Muscle layer of duodenum (tissue), 2 donors: ENCODE measurements at regions not wholly inside any gene's neighbourhood (a gene's known extent, or its start where the extent isn't known, plus 50 kb on each side); places are given as distances from the start of the nearest gene placed in this dataset.
A peak's percentile ranks its signal among the peaks of the same experiment; 100 is the strongest.

Experiments
- H3K27ac ChIP-seq: one replicate; pipeline ENCODE4 v1.7.0; 2013; ENCODE audit warnings: mild to moderate bottlenecking, low read length
- H3K27me3 ChIP-seq: one replicate; pipeline ENCODE4 v1.7.0; 2013; ENCODE audit warnings: low read depth, mild to moderate bottlenecking, control low read depth, low read length
- H3K36me3 ChIP-seq, 2 donors: one replicate each; pipeline ENCODE4 v1.7.0; 2013; ENCODE audit warnings: low read length in 2 of 2, control low read depth in 1 of 2, mild to moderate bottlenecking in 1 of 2; ENCODE audit not compliant: insufficient read depth in 2 of 2, control insufficient read depth in 1 of 2
- H3K4me1 ChIP-seq, 2 donors: one replicate each; pipeline ENCODE4 v1.7.0; 2013; ENCODE audit warnings: low read length in 2 of 2, mild to moderate bottlenecking in 2 of 2, control low read depth in 1 of 2, moderate library complexity in 1 of 2; ENCODE audit not compliant: insufficient read depth in 2 of 2, control insufficient read depth in 1 of 2
- H3K4me3 ChIP-seq, 2 donors: one replicate each; pipeline ENCODE4 v1.7.0; 2013; ENCODE audit warnings: low read length in 2 of 2, low read depth in 1 of 2, mild to moderate bottlenecking in 1 of 2
- H3K9me3 ChIP-seq, 2 donors: one replicate each; pipeline ENCODE4 v1.7.0; 2013; ENCODE audit warnings: low read length in 2 of 2, control low read depth in 1 of 2, mild to moderate bottlenecking in 1 of 2; ENCODE audit not compliant: control insufficient read depth in 1 of 2
- donor health status: healthy.

DNA sequence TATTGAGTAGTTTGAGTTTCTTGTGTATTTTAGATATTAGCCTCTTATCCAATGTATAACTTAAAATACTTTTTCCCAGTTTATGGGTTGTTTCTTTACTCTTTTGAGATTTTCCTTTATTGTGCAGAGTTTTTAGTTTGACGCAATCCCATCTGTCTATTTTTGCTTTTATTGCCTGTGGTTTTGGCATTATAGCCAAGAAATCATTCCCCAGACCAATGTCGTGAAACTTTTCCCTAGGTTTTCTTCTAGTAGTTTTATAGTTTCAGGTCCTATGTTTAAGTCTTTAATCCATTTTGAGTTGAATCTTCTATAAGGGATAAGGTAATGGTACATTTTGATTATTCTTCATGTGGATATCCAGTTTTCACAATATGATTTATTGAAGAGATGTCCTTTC lies 87.6 kb downstream of the LEPR start:
- Histone ChIP-seq H3K27me3 (no peaks in the 10 kb centered on the region), H3K9me3 (no peaks in the 10 kb centered on the region), H3K36me3 (no peaks in the 10 kb centered on the region), H3K4me3 (no peak overlapping the region), H3K4me1 (no peaks in the 10 kb centered on the region), H3K27ac (no peak overlapping the region)

DNA sequence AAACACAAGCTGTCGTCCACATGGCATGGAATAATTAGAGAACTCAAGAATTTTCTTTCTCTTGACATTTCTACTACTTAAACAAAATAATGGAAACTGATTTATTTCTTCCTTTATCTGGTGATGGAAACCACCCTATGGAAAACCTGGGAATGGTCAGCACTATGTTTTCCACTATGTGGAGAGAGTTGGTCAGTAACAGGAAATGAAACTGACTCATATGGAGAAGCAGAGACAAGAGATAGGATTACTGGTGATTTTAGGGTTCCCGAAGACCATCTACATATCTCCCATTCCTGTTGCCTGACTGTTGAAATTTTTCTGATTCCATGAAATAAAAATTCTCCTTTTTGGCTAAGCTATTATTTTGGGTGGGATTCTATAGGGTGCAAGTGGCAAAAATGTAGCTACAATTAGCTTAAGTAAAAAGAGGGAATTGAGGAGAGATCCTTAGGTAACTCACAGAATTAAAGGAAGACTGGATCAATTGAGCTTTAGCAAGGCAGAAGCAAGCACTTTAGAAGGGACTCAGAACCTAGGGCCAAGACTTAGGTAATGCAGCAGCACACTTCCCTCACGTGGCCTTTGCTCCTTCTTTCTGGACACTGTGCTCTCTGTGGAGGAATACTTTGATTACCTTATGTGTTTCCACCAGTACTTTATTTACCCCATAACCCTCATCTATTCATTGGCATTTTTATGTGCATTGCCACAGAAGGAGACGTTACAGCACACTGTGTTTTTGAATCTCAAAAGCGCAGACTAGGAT lies 89.6 kb downstream of the LEPR start:
- H3K27ac ChIP-seq = no peak overlapping the region

DNA sequence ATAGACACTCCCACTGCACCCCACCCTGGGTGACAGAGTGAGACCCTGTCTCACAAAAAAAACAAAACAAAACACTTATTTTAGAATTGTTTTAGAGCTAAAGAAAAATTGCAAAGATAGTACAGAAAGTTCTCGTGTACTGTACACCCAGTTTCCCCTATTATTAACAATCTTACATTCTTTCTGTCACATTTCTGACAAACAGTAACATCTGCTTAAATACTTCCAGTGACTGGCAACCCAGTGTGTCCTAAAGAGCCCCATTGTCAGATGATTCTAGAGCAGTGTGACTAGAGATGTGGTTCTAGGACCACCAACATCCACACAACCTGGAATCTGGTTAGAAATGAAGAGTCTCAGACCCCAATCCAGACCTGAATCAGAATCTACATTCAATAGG lies 90.5 kb downstream of the LEPR start:
- H3K36me3 ChIP-seq = no peaks in the 10 kb centered on the region
- H3K27ac ChIP-seq = no peak overlapping the region
- no peaks in the 10 kb centered on the region for H3K4me1 ChIP-seq

More for the DNA sequence above, 89.6 kb downstream of the LEPR start:
- Histone ChIP-seq H3K36me3 (no peaks in the 10 kb centered on the region), H3K4me3 (no peak overlapping the region), H3K4me1 (no peaks in the 10 kb centered on the region), H3K9me3 (no peaks in the 10 kb centered on the region), H3K27me3 (no peaks in the 10 kb centered on the region)

DNA sequence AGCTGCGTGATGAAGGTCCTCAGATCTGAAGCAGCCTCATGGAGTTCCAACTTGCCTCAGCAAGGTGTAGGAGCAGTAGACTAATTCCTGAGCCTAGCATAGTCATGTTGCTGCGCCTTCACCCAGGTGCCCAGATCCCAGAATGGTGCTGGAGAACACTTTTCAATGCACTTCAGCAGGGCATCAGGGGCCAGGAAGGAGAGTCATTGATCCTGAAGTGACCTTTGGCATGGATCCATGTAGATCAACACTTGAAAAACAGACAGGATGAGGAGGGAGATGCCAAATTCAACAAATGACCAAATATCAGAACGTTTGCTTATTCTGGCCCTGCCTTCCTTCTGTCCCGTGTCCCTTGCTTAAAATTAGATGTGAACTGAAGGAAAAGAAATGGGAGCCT lies 91.9 kb downstream of the LEPR start:
- H3K27me3 ChIP-seq = no peaks in the 10 kb centered on the region
- H3K9me3 ChIP-seq = no peaks in the 10 kb centered on the region
- no peaks in the 10 kb centered on the region for H3K4me1 ChIP-seq
- H3K36me3 ChIP-seq = no peaks in the 10 kb centered on the region
- H3K27ac ChIP-seq = no peak overlapping the region
- H3K4me3 ChIP-seq = no peak overlapping the region

More for the DNA sequence above, 90.5 kb downstream of the LEPR start:
- Histone ChIP-seq H3K9me3 (no peaks in the 10 kb centered on the region), H3K27me3 (no peaks in the 10 kb centered on the region), H3K4me3 (no peak overlapping the region)

DNA sequence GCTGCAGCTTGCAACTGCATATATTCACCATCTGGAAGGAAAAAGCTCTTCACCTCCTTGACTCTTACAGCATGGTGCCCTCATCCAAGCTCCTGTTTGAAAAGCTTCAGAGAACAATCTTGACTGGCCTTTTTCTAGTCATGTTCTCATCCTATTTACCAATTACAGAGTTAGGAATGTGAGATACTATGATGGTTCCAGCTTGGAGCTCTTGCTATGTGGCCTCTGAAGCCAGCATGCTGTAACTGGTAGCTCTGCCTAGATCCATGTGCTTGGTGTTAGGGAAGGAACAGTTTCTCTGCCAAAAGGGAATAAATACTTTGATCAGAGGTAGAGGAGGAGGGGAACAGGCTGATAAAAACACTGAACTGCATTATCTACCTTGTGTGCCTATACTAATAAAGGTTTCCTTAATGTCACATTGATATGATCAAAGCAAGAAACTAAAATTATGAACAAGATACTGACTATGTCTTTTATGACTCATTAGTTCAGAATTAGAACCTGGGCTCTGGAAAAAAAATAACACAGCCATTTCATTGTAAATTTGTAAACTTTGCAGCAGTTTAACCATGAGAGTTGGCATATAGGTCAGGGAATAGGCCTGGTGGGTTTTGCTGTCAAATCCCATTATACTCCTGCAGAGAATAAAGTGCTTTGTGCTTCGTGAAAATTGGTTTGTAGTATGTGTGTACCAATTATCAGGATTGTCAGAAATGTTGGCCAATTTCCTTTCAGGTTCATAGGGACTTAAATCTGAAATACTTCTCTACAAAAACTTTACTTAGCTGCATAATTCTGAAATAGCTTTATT lies 92.7 kb downstream of the LEPR start:
- no peak overlapping the region for H3K27ac ChIP-seq
- H3K4me1 ChIP-seq = no peaks in the 10 kb centered on the region
- H3K36me3 ChIP-seq = no peaks in the 10 kb centered on the region
- H3K27me3 ChIP-seq = no peaks in the 10 kb centered on the region
- no peak overlapping the region for H3K4me3 ChIP-seq
- H3K9me3 ChIP-seq = no peaks in the 10 kb centered on the region

DNA sequence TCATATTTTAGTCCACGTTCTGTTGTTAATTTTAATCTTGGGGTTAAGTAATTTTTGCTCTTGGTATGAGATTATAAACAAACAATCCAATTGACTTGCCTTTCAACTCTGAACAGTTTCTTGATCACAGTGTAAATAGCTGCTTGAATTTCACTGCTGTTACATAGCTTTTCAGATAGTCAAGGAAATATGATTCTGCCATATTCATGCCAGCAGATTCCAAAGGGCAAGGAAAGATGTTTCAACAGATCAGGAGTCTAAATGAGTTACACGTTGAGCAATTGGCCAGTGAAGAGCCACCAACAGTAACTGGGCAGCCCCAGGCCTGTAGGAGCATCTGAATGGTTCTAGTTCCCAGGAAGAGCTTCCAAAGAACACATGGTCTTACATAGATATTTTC lies 93.6 kb downstream of the LEPR start:
- Histone ChIP-seq H3K27me3 (no peaks in the 10 kb centered on the region), H3K9me3 (no peaks in the 10 kb centered on the region), H3K36me3 (no peaks in the 10 kb centered on the region), H3K27ac (no peak overlapping the region), H3K4me3 (no peak overlapping the region), H3K4me1 (no peaks in the 10 kb centered on the region)

DNA sequence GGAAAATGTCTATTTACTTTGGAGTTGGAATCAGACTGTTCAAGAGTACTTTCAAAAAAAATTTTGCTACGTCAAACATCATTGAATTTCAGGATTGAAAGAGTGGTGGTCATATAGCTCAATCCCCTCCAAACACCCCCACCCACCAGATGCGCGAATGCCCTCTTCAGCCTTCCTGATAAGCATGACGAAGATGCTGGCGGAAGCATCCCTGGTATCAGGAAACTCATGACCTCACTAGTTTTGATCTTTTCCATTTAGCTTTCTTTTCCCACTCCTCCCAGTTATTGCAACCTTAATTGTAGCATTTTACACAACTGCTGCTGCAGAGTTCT lies 104.4 kb downstream of the LEPR start:
- H3K9me3 ChIP-seq = no peaks in the 10 kb centered on the region
- no peak overlapping the region for H3K27ac ChIP-seq
- H3K4me1 ChIP-seq = peaks cover 0 to 8% of the 10 kb centered on the region in 2 donors
- no peaks in the 10 kb centered on the region for H3K36me3 ChIP-seq
- peak overlapping the region in 1 of 2 donors; percentile 70 for H3K4me3 ChIP-seq
- peaks cover 17% of the 10 kb centered on the region for H3K27me3 ChIP-seq

DNA sequence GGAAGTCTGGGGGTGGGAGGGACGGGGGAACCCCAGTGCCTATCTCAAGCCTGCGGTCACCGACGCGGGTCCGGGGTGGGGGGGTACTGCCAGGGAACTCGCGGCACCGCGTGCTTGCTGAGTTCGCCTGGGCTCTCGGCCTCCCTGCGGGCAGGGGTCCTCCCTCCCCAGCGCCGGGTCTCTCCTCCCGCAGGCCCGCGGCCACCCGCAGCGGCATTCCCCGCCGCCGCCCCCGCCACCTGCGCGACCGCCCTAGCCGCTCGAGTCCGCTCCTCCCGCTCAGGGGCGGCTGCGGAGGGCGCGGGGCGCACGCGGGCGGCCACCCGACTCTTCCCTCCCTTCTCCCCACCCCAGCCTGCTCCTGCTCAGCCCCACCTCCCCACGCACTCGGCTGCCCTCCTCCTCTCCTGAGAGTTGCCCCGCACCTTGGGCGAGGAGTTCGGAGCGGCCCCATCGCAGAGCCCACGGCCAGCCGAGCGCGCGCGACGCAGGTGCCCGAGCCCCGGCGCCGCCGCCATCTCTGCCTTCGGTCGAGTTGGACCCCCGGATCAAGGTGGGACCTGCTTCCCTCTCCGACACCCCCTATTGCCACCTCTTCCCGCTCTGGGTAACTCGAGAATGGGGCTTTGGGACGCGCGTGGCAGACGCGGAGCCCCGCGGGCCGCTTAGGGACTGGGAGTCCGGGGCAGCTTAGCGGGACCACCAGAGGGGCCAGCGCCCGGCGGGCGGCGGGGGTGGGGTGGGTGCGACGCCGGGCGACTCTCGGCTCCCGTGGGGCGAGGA lies 105.0 kb downstream of the LEPR start:
- Histone ChIP-seq H3K27me3 (peaks cover 17% of the 10 kb centered on the region), H3K9me3 (no peaks in the 10 kb centered on the region), H3K27ac (no peak overlapping the region)

DNA sequence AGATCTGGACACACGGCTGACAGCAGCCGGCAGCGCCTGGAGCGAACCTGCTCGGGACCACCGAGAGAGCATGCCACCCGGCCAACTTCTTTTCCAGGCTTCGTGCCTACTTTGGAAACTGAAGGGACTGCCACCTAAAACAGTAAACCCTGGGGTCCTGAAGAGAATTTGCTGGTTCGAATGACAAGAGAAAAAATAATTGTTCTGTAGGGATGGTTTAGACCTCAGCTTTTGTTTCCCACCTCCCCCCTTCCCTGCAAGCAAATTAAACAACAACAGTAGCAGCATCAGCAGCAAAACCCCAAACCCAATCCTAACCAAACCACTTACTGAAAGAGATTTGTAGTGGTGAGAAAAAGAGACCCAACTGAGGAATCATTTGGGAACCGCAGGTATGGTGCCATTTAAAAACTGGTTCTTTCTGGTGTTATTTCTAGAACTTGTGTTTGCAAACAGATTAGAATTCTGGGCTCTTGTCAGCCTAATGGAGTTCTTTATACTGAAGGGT lies 105.6 kb downstream of the LEPR start:
- Histone ChIP-seq H3K36me3 (no peaks in the 10 kb centered on the region), H3K4me1 (peaks cover 0 to 8% of the 10 kb centered on the region in 2 donors), H3K4me3 (peak overlapping the region; percentile 3 to 70), H3K27ac (no peak overlapping the region), H3K9me3 (no peaks in the 10 kb centered on the region), H3K27me3 (peaks cover 17% of the 10 kb centered on the region)

More for the DNA sequence above, 105.0 kb downstream of the LEPR start:
- H3K4me1 ChIP-seq = peaks cover 0 to 8% of the 10 kb centered on the region in 2 donors
- H3K36me3 ChIP-seq = no peaks in the 10 kb centered on the region
- peak overlapping the region; percentile 3 to 70 for H3K4me3 ChIP-seq

DNA sequence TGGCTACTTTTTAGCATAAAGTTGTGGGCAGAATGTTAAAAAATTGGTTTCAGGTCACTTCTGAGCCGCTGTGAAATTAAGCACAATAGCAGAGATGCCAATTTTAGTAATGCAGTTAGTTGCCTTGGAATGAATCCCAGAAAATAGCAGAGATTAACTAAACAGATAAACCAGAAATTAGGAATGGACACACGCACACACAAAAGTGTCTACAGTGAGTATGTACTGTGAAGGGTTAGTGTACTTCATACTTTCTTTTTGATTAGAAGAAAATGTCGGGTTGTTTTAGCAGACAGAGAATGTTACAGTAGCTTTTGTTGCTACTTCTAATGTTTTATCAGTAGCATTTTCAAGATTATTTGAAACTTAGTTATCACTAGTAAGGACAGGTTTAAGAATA lies 106.7 kb downstream of the LEPR start:
- H3K9me3 ChIP-seq = peaks cover 0 to 2% of the 10 kb centered on the region in 2 donors
- H3K4me1 ChIP-seq = peaks cover 0 to 8% of the 10 kb centered on the region in 2 donors
- H3K4me3 ChIP-seq = peak overlapping the region in 1 of 2 donors; percentile 12
- H3K36me3 ChIP-seq = no peaks in the 10 kb centered on the region
- H3K27ac ChIP-seq = peak overlapping the region; percentile 29
- peaks cover 17% of the 10 kb centered on the region for H3K27me3 ChIP-seq
